Gastroesophageal sphincter (tissue), 4 donors: ENCODE measurements at regions not wholly inside any gene's neighbourhood (a gene's known extent, or its start where the extent isn't known, plus 50 kb on each side); places are given as distances from the start of the nearest gene placed in this dataset.
"Not testable (repeated sequence)": the region's sequence is repeated elsewhere in the genome, so short reads cannot be mapped to it uniquely, and the experiment has no call there.

Experiments
- ATAC-seq: fragments of 150-250 bp; one replicate; pipeline ENCODE4 v1.9.1; 2016; ENCODE audit warnings: mild to moderate bottlenecking, moderate library complexity
- H3K27ac ChIP-seq, 4 donors: fragments of 200-600 bp; sonication (generic) in 3 of 4; 1 replicate in 3 of 4; 2 replicates in 1 of 4; pipeline ENCODE4 v1.5.1; 2016 to 2019
- H3K27me3 ChIP-seq: fragments of 200-600 bp; sonication (generic); one replicate; pipeline ENCODE4 v1.5.1; 2019
- H3K36me3 ChIP-seq, 2 donors: fragments of 200-600 bp; sonication (generic); one replicate each; pipeline ENCODE4 v1.5.1; 2019; ENCODE audit warnings: control low read depth in 1 of 2
- H3K4me1 ChIP-seq, 3 donors: fragments of 200-600 bp; sonication (generic); 1 replicate in 2 of 3; 2 replicates in 1 of 3; pipeline ENCODE4 v1.5.1; 2016 to 2019; ENCODE audit warnings: control low read depth in 2 of 3
- H3K4me3 ChIP-seq, 2 donors: fragments of 200-600 bp; sonication (generic); one replicate each; pipeline ENCODE4 v1.5.1; 2019; ENCODE audit warnings: mild to moderate bottlenecking in 1 of 2, moderate library complexity in 1 of 2
- H3K9me3 ChIP-seq, 3 donors: fragments of 200-600 bp; sonication (generic); one replicate each; pipeline ENCODE4 v1.5.1; 2017 to 2019; ENCODE audit warnings: control low read depth in 2 of 3
- CTCF ChIP-seq, 4 experiments: fragments of 200-600 bp in 2 of 4; fragments of 450-650 bp in 2 of 4; sonication (generic) in 1 of 4; IDR thresholded peaks; one replicate each; pipeline ENCODE4 v1.5.1; 2017 to 2019; ENCODE audit warnings: antibody characterized with exemption in 4 of 4, mild to moderate bottlenecking in 2 of 4, moderate library complexity in 2 of 4
- EP300 ChIP-seq: sonication (generic); formaldehyde crosslinking; IDR thresholded peaks from one replicate; pipeline ENCODE4 v1.6.1; 2017; ENCODE audit warnings: antibody characterized with exemption, mild to moderate bottlenecking
- POLR2A ChIP-seq, 2 donors: fragments of 450-650 bp; IDR thresholded peaks; one replicate each; pipeline ENCODE4 v1.6.1; 2017; ENCODE audit warnings: antibody characterized with exemption in 2 of 2, mild to moderate bottlenecking in 2 of 2, moderate library complexity in 1 of 2
- POLR2AphosphoS5 ChIP-seq: sonication (generic); formaldehyde crosslinking; IDR thresholded peaks from one replicate; pipeline ENCODE4 v1.6.1; 2017; ENCODE audit warnings: antibody characterized with exemption
- WGBS, 2 donors: methylation state at CpG; one replicate each; pipeline ENCODE4 v1.1.5; 2018; ENCODE audit warnings: low coverage in 1 of 2; 5-methylcytosine and 5-hydroxymethylcytosine counted together

GRCh38 chr20:60786686-60787217 is 465.3 kb upstream of the CDH4 start:
- Histone ChIP-seq H3K4me3 (no peak overlapping the region), H3K4me1 (peaks cover 0 to 27% (median 0%) of the 10 kb centered on the region in 3 donors), H3K9me3 (no peaks in the 10 kb centered on the region), H3K27me3 (no peaks in the 10 kb centered on the region), H3K27ac (peak overlapping the region in 2 of 4 donors; percentile 1 to 54), H3K36me3 (no peaks in the 10 kb centered on the region)
- no peak for ATAC-seq
- TF ChIP-seq EP300 (no peak), CTCF (IDR thresholded peaks at IDR 0.05) (no peak), POLR2A (IDR thresholded peaks at IDR 0.05) (no peak), POLR2AphosphoS5 (no peak)
- 47 to 64% methylated on average over 3 to 4 of the region's 4 CpGs for WGBS, 2 donors

- peaks cover 0 to 27% (median 0%) of the 10 kb centered on the region in 3 donors for H3K4me1 ChIP-seq
- no peak for ATAC-seq
- no peaks in the 10 kb centered on the region for H3K36me3 ChIP-seq
Measured at GRCh38 chr20:60787276-60787675, 464.8 kb upstream of the CDH4 start.

GRCh38 chr20:60788070-60788469 is 464.0 kb upstream of the CDH4 start:
- Histone ChIP-seq H3K4me3 (no peak overlapping the region), H3K4me1 (peaks cover 0 to 27% (median 0%) of the 10 kb centered on the region in 3 donors), H3K36me3 (no peaks in the 10 kb centered on the region), H3K9me3 (no peaks in the 10 kb centered on the region), H3K27me3 (peaks cover 4% of the 10 kb centered on the region), H3K27ac (peak overlapping the region in 2 of 4 donors; percentile 41 to 48)
- TF ChIP-seq EP300 (no peak), POLR2A (IDR thresholded peaks at IDR 0.05) (no peak), CTCF (IDR thresholded peaks at IDR 0.05) (no peak), POLR2AphosphoS5 (no peak)
- ATAC-seq: no peak
- 47 to 81% methylated on average over 2 to 3 of the region's 3 CpGs for WGBS, 2 donors

More at GRCh38 chr20:60787276-60787675, 464.8 kb upstream of the CDH4 start:
- TF ChIP-seq POLR2AphosphoS5: no peak
- no peak for TF ChIP-seq POLR2A (IDR thresholded peaks at IDR 0.05)
- TF ChIP-seq CTCF (IDR thresholded peaks at IDR 0.05): no peak
- TF ChIP-seq EP300: no peak
- H3K27ac ChIP-seq: peak overlapping the region in 1 of 4 donors; percentile 1
- WGBS, 2 donors: 5 to 10% methylated on average over 3 of the region's 4 CpGs
- H3K27me3 ChIP-seq: no peaks in the 10 kb centered on the region
- no peaks in the 10 kb centered on the region for H3K9me3 ChIP-seq
- no peak overlapping the region for H3K4me3 ChIP-seq

- Histone ChIP-seq H3K27ac (no peak overlapping the region), H3K36me3 (no peaks in the 10 kb centered on the region), H3K27me3 (peaks cover 9% of the 10 kb centered on the region), H3K4me3 (no peak overlapping the region), H3K4me1 (peaks cover 0 to 27% (median 0%) of the 10 kb centered on the region in 3 donors), H3K9me3 (no peaks in the 10 kb centered on the region)
- WGBS, 2 donors: 92 to 93% methylated on average over 10 of the region's 10 CpGs
- ATAC-seq: no peak
- TF ChIP-seq POLR2A (IDR thresholded peaks at IDR 0.05): no peak
- TF ChIP-seq EP300: no peak
- no peak for TF ChIP-seq CTCF (IDR thresholded peaks at IDR 0.05)
- TF ChIP-seq POLR2AphosphoS5: no peak
Measured at GRCh38 chr20:60789399-60789798, 462.7 kb upstream of the CDH4 start.

- H3K4me3 ChIP-seq, H3K9me3 ChIP-seq, H3K36me3 ChIP-seq, H3K27ac ChIP-seq, ATAC-seq, H3K27me3 ChIP-seq: not testable (repeated sequence)
- WGBS, 2 donors: 96 to 100% methylated on average over 2 to 3 of the region's 3 CpGs
- H3K4me1 ChIP-seq: peaks cover 0 to 26% (median 0%) of the 10 kb centered on the region in 3 donors
Measured at GRCh38 chr20:60790339-60790738, 461.7 kb upstream of the CDH4 start.
